Retina (tissue), 1 donor: ENCODE measurements at regions not wholly inside any gene's neighbourhood (a gene's known extent, or its start where the extent isn't known, plus 50 kb on each side); places are given as distances from the start of the nearest gene placed in this dataset.
"Not testable (repeated sequence)": the region's sequence is repeated elsewhere in the genome, so short reads cannot be mapped to it uniquely, and the experiment has no call there.

Experiments
- DNase-seq: peaks from one replicate; pipeline ENCODE4 v3.0.0-alpha.2; 2016

- DNase-seq, result no peak
These were observed 309.4 kb upstream of the XYLT1 start for GRCh38 chr16:17780181-17780580.

- no peak for DNase-seq
These were observed 306.7 kb upstream of the XYLT1 start for GRCh38 chr16:17777408-17777863.

GRCh38 chr16:17776888-17777287, 306.1 kb upstream of the XYLT1 start:
- no peak for DNase-seq

- DNase-seq, result no peak
These were observed 305.7 kb upstream of the XYLT1 start for GRCh38 chr16:17776465-17776864.

GRCh38 chr16:17775061-17775460, 304.3 kb upstream of the XYLT1 start:
- no peak for DNase-seq

DNA sequence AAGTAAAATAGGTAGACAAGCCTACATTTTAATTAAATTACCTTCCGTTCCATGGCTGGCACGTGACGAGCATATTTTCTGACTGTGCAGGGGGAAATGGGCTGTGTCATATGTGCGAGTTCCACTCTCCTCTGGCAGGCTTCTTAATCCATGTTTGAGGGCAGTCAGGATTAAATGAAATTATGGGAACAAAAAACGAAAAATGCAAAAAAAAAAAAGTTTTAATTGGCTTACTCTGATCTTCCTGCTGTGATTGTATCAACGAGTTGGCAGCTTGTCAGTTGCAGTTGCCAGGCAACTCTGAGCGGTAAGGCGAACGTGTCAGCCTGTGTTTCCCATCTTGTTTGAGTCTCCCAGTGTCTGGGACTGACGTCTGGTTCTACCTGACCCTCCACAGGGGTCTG, 302.9 kb upstream of the XYLT1 start:
- DNase-seq, result peak; percentile 43

DNA sequence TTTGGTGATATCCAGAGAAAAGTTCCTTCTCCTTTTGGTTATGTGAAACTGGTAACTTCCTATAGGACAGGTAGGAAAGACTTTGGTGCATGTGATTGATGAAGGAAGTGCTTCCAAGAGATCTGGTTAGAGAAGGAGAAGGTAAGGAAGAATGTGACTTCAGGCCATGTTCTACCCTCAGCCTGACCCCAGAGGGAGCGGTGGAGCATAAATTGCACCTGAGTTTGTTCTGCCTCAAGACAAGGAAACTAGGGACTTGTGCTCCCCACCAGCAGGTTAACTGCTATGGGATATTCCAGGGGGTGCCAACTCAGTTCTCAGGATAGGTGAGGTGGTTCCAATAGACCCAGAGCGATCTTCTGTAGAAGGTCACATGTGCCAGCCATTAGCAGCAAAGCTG, 299.3 kb upstream of the XYLT1 start:
- DNase-seq, result no peak

DNA sequence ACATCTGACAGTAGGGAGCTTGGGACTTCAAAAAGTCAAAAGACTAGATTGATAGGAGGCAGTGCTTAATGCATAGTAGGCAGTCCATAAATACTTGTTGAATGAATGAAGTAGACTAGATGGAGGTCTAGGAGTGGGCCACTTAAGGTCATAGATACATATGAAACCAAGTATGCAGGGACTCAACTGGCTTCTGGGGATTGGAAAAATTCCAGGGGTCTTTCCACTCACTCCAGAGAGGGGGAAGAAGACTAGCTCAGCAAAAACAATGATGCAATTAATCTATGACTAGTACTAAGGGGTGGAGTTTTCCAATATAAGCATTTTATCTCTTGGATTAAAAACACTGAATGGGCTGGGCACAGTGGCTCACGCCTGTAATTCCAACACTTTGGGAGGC, 298.3 kb upstream of the XYLT1 start:
- no peak for DNase-seq

GRCh38 chr16:17768257-17768656, 297.5 kb upstream of the XYLT1 start:
- no peak for DNase-seq

DNA sequence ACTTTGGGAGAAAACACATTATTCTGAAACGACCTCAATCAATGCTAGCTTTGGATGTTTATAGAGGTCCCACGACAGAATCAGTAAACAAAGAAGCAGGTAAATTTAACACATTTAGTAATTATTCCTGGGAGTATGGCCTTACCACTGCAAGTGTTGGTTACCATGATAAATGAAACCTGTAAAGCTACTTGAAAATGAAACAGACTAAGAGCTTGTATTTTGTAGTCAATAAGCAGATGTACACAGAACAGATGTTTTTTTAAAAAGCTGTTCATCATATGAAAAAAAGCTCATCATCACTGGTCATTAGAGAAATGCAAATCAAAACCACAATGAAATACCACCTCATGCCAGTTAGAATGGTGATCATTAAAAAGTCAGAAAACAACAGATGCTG, 295.3 kb upstream of the XYLT1 start:
- DNase-seq, result no peak

GRCh38 chr16:17759451-17760390, 289.0 kb upstream of the XYLT1 start:
- no peak for DNase-seq

- no peak for DNase-seq
These were observed 287.0 kb upstream of the XYLT1 start for GRCh38 chr16:17757808-17758207.

DNA sequence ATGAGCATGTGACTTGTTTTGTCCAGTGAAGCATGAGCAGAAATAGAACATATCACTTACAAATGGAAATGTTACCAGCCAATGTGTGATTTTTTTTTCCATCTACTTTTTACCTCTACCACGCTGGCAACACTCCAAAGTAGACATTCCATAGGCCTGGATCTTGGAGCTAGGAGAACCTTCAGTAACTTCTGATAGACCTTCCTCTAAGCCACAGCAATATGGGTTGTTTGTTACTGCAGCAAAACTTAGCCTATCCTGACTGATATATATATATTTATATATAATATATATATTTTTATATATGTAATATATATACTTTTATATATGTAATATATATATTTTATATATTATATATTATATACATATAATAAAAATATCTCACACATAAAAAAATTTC, 284.4 kb upstream of the XYLT1 start:
- no peak for DNase-seq

- DNase-seq, result no peak
These were observed 282.7 kb upstream of the XYLT1 start for GRCh38 chr16:17753434-17753833.

GRCh38 chr16:17749706-17750105, 278.9 kb upstream of the XYLT1 start:
- DNase-seq, result no peak

DNA sequence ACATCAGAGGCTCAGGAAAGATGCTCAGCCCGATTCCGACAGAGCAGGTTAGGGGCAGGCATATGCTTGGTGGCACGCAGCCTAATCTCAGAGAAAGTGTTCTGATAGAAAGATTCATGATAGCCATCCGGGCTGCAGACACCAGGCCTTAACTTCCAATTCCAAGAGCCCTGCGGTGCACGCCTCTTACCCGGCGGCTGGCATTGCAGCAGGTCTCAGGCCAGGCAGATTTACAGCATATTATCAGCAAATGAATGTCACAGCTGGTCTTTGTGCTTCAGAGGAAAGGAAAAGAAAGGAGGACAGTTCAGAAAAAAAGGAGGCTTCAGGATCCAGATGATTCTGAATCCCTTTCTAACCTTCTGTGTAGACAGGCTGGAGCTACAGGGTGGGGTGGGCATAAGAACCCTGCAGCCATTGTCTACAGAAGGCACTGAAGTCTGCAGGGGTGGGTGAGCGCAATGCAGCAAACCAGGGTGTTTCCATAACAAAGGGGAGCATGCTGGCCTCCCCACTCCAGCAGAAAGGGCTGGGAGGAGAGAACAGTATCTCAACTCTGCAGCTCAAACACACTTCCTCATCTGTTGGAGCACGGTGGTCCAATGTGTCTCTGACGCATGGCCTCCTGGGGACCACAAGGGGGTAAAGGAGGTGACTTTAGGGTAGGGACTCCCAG, 277.4 kb upstream of the XYLT1 start:
- no peak for DNase-seq

DNA sequence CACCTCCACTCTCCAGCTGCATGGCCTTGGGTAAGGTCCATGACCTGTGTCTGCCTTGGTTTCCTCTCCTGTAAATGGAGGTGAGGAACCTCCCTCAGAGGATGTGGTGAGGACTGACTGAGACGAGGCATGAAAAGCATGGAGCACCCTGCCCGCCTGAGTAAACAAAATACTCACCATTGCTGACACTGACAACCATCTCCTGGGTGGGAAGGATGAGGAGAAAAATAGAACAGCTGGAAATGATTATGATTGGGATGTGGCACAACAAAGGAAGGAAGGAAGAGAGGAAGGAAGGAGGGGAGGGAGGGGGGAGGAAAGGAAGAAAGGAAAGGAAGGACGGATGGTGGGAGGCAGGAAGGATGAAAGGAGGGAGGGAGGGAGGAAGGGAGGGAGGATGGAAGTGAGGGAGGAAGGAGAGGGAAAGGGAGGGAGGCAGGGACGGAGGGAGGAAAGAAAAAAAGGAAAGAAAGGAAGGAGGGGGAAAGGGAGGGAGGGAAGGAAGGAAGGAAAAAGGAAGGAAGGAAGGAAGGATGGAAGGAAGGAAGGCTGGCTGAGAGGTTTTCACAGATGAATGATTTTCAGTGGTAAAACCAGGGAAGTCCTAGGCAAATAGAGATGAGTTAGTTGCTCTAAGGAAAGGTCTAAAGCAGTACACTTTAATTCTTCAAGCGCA, 276.5 kb upstream of the XYLT1 start:
- DNase-seq, result no peak

DNA sequence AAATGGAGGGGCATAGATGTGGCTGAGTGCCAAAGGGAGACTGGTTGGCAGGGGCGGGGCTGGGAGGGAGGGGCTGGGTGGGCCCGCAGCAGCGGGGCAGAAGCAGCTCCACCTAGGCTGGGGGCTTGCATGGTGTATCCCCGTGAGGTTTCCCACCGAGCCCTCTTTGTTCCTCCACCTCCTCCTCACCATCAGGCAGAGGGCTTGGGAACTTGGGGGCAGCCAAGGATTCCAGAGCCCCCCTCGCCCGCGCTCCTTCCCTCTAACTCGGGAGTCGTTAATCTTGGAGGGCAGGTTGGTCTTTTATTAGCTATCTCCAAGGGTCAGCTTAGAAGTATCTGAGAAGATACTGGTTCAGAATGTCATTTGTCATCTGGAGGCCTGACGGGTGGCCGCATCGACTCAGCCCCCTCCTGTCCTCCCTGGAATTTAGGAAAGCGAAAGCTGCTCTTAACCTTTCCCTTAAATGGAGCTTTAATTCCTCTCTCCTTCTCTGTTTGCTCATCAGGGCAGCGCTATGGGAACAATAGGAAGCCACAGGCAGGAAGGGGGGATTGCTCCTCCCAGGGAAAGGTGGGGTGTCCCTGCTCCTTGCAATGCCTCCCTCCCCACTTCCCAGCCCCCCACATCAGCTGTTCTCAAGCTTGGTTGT, 274.3 kb upstream of the XYLT1 start:
- DNase-seq, result peak; percentile 22

- DNase-seq, result no peak
These were observed 272.8 kb upstream of the XYLT1 start for GRCh38 chr16:17743578-17743977.

- no peak for DNase-seq
These were observed 272.4 kb upstream of the XYLT1 start for GRCh38 chr16:17743158-17743557.

DNA sequence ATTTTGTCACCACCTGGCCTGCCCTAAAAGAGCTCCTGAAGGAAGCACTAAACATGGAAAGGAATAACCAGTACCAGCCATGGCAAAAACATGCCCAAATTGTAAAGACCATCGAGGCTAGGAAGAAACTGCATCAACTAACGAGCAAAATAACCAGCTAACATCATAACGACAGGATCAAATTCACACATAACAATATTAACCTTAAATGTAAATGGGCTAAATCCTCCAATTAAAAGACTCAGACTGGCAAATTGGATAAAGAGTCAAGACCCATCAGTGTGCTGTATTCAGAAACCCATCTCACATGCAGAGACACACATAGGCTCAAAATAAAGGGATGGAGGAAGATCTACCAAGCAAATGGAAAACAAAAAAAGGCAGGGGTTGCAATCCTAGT, 264.3 kb upstream of the XYLT1 start:
- DNase-seq, result not testable (repeated sequence)

DNA sequence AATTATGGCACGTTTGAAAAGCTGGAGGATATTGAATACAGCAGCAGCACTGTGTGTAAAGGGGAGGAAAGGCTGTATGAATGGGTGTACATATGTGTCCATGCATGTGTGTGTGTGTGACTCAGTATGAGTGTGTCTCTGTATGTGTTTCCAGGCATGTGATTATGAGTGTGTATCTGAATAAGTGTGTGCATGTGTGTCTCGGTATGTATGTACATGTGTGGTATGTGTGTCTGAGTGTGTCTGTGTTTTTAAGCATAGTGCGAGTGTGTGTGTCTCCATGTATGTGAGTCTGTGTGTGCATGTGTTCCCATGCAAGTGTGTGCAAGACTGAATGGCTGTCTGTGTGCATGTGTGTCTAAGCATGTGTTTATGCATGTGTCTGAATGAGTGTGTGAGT, 259.1 kb upstream of the XYLT1 start:
- DNase-seq, result no peak

DNA sequence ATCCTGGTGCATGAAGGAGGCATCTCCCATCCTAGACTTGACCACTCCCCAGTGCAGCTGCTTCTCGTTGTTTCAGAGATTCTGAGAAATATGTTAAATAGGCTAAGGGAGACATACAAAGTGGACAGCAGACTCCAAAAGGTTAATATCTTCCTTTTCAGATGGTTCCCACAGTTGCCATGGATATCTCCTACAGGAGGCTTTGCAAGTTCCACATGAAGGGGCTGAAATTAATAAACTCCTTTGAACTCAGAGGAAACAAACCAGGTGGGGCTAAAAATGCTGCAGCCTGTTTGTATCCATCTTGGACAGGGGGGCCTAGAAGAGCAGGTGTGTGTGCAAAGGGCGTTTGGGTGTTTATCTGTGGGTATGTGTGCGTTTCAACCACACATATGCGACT, 257.4 kb upstream of the XYLT1 start:
- DNase-seq, result no peak
